Astrocyte (in vitro differentiated cells and primary cell): ENCODE measurements at regions not wholly inside any gene's neighbourhood (a gene's known extent, or its start where the extent isn't known, plus 50 kb on each side); places are given as distances from the start of the nearest gene placed in this dataset.

ENCODE experiments used
- CTCF ChIP-seq: IDR thresholded peaks from 2 replicates; pipeline ENCODE4 v1.5.1; 2011; ENCODE audit warnings: low read depth, mild to moderate bottlenecking, inconsistent platforms, low read length, moderate library complexity; ENCODE audit not compliant: insufficient read depth
- EZH2 ChIP-seq: IDR thresholded peaks from 2 replicates; pipeline ENCODE4 v1.6.1; 2012; ENCODE audit warnings: mild to moderate bottlenecking, low read length, inconsistent platforms; ENCODE audit not compliant: insufficient read depth

- no peak for TF ChIP-seq CTCF
- TF ChIP-seq EZH2, result no peak
Observed at GRCh38 chr6:100255701-100256100, 209.0 kb downstream of the SIM1 start.
